ENCODE measurements at regions not wholly inside any gene's neighbourhood (a gene's known extent, or its start where the extent isn't known, plus 50 kb on each side); places are given as distances from the start of the nearest gene placed in this dataset.
"Not testable (repeated sequence)": the region's sequence is repeated elsewhere in the genome, so short reads cannot be mapped to it uniquely, and the experiment has no call there.

DNA sequence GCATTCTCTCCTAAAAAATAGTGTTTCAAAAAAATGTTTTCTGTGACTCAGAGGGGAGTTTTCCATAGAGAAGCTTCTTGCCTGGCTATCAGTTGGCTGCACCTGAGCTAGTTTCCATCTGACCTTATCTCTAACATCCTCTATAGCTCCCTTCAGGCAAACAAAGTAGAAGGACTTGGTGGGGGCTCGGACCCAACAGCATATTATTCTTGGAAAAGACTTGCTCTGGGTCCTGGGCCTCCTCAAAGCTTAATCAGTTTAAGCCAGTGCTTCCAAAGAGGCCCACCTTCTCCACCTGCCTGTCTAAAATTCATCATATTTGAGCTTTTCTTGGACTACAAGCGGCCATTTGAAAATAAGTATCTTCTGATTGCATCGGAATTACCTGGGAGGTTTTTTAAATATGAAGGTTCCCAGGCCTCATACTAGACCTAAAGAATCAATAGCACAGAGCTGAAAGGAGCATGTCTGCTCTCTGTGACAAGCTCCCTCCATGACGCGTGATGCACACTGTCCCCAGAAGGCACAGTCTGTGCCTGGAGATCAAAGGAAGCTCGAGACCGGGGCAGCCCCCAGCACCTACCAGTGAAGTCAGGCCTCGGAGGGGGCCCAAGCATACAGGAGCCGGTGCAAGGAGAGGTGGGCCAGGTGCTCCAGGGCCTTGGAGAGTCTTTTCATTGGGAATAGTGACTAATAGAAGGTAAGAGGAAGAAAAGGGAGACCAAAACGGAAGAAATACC is 80.6 kb upstream of the HIVEP1 start:
- H3K4me1 ChIP-seq = no peaks in the 10 kb centered on the region
- H3K4me3 ChIP-seq = no peak overlapping the region
- no peaks in the 10 kb centered on the region for H3K9me3 ChIP-seq
- no peaks in the 10 kb centered on the region for H3K36me3 ChIP-seq
- WGBS, 2 donors = 91 to 100% methylated on average over 4 to 10 of the region's 10 CpGs
- no peak overlapping the region for H3K27ac ChIP-seq
- DNase-seq = no peak
- intact Hi-C loops (cut with DNase I) = no loop called here
- no peak for TF ChIP-seq POLR2A (IDR thresholded peaks at IDR 0.05)
- TF ChIP-seq, protein P1, sequence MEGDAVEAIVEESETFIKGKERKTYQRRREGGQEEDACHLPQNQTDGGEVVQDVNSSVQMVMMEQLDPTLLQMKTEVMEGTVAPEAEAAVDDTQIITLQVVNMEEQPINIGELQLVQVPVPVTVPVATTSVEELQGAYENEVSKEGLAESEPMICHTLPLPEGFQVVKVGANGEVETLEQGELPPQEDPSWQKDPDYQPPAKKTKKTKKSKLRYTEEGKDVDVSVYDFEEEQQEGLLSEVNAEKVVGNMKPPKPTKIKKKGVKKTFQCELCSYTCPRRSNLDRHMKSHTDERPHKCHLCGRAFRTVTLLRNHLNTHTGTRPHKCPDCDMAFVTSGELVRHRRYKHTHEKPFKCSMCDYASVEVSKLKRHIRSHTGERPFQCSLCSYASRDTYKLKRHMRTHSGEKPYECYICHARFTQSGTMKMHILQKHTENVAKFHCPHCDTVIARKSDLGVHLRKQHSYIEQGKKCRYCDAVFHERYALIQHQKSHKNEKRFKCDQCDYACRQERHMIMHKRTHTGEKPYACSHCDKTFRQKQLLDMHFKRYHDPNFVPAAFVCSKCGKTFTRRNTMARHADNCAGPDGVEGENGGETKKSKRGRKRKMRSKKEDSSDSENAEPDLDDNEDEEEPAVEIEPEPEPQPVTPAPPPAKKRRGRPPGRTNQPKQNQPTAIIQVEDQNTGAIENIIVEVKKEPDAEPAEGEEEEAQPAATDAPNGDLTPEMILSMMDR (IDR thresholded peaks at IDR 0.05) = no peak
- H3K27me3 ChIP-seq = no peaks in the 10 kb centered on the region

GRCh38 chr6:11930834-11931233 is 81.3 kb upstream of the HIVEP1 start:
- H3K4me3 ChIP-seq; H3K27ac ChIP-seq; H3K27me3 ChIP-seq; DNase-seq; H3K9me3 ChIP-seq; H3K4me1 ChIP-seq; H3K36me3 ChIP-seq; intact Hi-C loops (cut with DNase I): not testable (repeated sequence)
- 88 to 89% methylated on average over 6 of the region's 6 CpGs for WGBS, 2 donors

DNA sequence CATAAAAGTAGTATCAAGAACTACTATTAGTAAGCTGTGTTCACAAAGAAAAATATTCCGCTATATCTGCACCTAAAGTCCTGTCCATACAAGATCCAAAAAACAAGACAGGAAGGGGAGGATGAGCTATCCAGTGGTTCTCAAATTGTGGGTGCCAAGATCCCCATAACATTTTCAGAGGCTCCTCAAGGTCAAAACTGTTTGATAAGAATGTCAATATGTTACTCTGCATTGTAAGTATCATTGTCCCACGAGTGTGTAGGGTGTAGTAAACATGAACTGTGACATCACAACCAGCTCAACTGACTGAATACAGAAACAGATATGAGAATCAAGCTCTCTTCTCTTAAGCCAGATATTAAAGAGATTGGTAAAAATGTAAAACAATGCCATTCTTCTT is 81.9 kb upstream of the HIVEP1 start:
- Histone ChIP-seq H3K27ac (no peak overlapping the region), H3K36me3 (no peaks in the 10 kb centered on the region), H3K4me3 (no peak overlapping the region), H3K4me1 (no peaks in the 10 kb centered on the region), H3K9me3 (no peaks in the 10 kb centered on the region), H3K27me3 (no peaks in the 10 kb centered on the region)
- intact Hi-C loops (cut with DNase I) = no loop called here
- no peak for TF ChIP-seq POLR2A (IDR thresholded peaks at IDR 0.05)
- TF ChIP-seq, protein P1 (IDR thresholded peaks at IDR 0.05) = no peak
- WGBS, 2 donors = 50 to 67% methylated on average over 2 of the region's 2 CpGs
- DNase-seq = no peak

- Histone ChIP-seq H3K27me3 (no peaks in the 10 kb centered on the region), H3K4me3 (no peak overlapping the region), H3K9me3 (no peaks in the 10 kb centered on the region), H3K4me1 (no peaks in the 10 kb centered on the region), H3K27ac (no peak overlapping the region), H3K36me3 (no peaks in the 10 kb centered on the region)
- WGBS, 2 donors = 44 to 56% methylated on average over 8 of the region's 8 CpGs
- TF ChIP-seq, protein P1 (IDR thresholded peaks at IDR 0.05) = no peak
- no peak for TF ChIP-seq POLR2A (IDR thresholded peaks at IDR 0.05)
- DNase-seq = no peak
- intact Hi-C loops (cut with DNase I) = no loop called here
Measured at GRCh38 chr6:11929241-11929835, 82.8 kb upstream of the HIVEP1 start.

DNA sequence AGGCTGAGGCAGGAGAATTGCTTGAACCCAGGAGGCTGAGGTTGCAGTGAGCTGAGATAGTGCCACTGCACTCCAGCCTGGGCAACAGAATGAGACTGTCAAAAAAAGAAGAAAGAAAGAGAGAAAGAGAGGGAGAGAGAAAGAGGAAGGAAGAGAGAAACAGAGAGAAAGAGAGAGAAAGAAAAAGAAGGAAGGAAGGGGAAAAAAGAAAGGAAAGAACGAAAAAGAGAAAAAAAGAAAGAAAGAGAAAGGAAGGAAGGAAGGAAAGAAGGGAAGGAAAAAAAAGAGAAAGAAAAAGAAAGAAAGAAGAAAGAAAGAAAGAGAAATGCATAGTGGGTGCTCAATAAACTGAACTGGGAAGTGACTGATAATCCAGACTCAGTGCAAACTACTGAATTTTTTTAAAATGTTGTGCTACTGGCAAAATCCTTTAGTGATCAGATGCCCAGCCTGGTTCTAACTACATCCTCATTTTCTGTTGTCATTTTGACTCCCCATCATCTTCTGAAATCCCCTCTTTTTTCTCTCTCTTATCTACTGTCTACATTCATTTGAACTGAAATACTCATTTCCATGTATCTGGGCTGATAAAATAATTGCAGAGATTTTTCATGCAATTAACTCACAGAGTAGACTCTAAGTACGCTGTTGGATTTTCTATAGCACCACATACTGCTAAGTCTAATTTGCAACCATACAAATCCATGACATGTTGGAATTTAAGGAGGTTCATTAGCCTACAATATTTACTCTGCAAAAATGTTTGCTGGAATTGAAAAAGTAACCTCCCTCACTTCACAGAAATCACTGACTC is 85.3 kb upstream of the HIVEP1 start:
- no peak for DNase-seq
- intact Hi-C loops (cut with DNase I) = no loop called here

More for the DNA sequence above, 85.3 kb upstream of the HIVEP1 start:
- no peaks in the 10 kb centered on the region for H3K27me3 ChIP-seq
- no peaks in the 10 kb centered on the region for H3K4me1 ChIP-seq
- H3K36me3 ChIP-seq = no peaks in the 10 kb centered on the region
- H3K4me3 ChIP-seq = no peak overlapping the region
- H3K9me3 ChIP-seq = no peaks in the 10 kb centered on the region
- 79 to 83% methylated on average over 2 of the region's 2 CpGs for WGBS, 2 donors
- TF ChIP-seq, protein P1 (IDR thresholded peaks at IDR 0.05) = no peak
- TF ChIP-seq POLR2A (IDR thresholded peaks at IDR 0.05) = no peak
- no peak overlapping the region for H3K27ac ChIP-seq

Data from esophagus squamous epithelium (tissue), 5 donors.